Activated CD4-positive, alpha-beta T cell treated with anti-CD3 and anti-CD28 coated beads for 48 hours (primary cell): ENCODE measurements at regions not wholly inside any gene's neighbourhood (a gene's known extent, or its start where the extent isn't known, plus 50 kb on each side); places are given as distances from the start of the nearest gene placed in this dataset.

ENCODE experiments used
- DNase-seq: peaks from one replicate; pipeline ENCODE4 v3.0.0-alpha.2; 2020

GRCh38 chr13:47503475-47503874 is 497.6 kb downstream of the SUCLA2 start:
- DNase-seq = no peak

- no peak for DNase-seq
Observed at GRCh38 chr13:47502166-47502565, 498.9 kb downstream of the SUCLA2 start.

GRCh38 chr13:47499358-47500150 is 501.5 kb downstream of the SUCLA2 start:
- DNase-seq = no peak

- DNase-seq = no peak
Observed at GRCh38 chr13:47484548-47484947, 516.5 kb downstream of the SUCLA2 start.

- DNase-seq = no peak
Observed at GRCh38 chr13:47481536-47481935, 519.5 kb downstream of the SUCLA2 start.

- DNase-seq = no peak
Observed at GRCh38 chr13:47480951-47481350, 520.1 kb downstream of the SUCLA2 start.

GRCh38 chr13:47480121-47480520 is 521.0 kb downstream of the SUCLA2 start:
- DNase-seq = no peak

GRCh38 chr13:47478985-47479384 is 522.1 kb downstream of the SUCLA2 start:
- no peak for DNase-seq

GRCh38 chr13:47475441-47475948 is 525.6 kb downstream of the SUCLA2 start:
- no peak for DNase-seq

- no peak for DNase-seq
Observed at GRCh38 chr13:47474839-47475238, 526.2 kb downstream of the SUCLA2 start.

- DNase-seq = no peak
Observed at GRCh38 chr13:47474326-47474725, 526.7 kb downstream of the SUCLA2 start.

- no peak for DNase-seq
Observed at GRCh38 chr13:47472516-47472915, 528.6 kb downstream of the SUCLA2 start.

- no peak for DNase-seq
Observed at GRCh38 chr13:47463726-47464125, 537.3 kb downstream of the SUCLA2 start.

GRCh38 chr13:47463002-47463401 is 538.1 kb downstream of the SUCLA2 start:
- no peak for DNase-seq

- no peak for DNase-seq
Observed at GRCh38 chr13:47461816-47462215, 539.3 kb downstream of the SUCLA2 start.

- DNase-seq = no peak
Observed at GRCh38 chr13:47459512-47459911, 541.6 kb downstream of the SUCLA2 start.

- DNase-seq = no peak
Observed at GRCh38 chr13:47457626-47458025, 543.4 kb downstream of the SUCLA2 start.

GRCh38 chr13:47455626-47456025 is 545.4 kb downstream of the SUCLA2 start:
- DNase-seq = no peak

GRCh38 chr13:47454986-47455385 is 546.1 kb downstream of the SUCLA2 start:
- DNase-seq = no peak

GRCh38 chr13:47437406-47437805 is 540.6 kb upstream of the HTR2A start:
- DNase-seq = no peak

- DNase-seq = no peak
Observed at GRCh38 chr13:47433461-47434005, 536.7 kb upstream of the HTR2A start.

- DNase-seq = no peak
Observed at GRCh38 chr13:47426126-47426849, 529.4 kb upstream of the HTR2A start.

- DNase-seq = no peak
Observed at GRCh38 chr13:47421525-47421924, 524.7 kb upstream of the HTR2A start.

GRCh38 chr13:47420568-47420967 is 523.7 kb upstream of the HTR2A start:
- DNase-seq = no peak
